ENCODE measurements at regions not wholly inside any gene's neighbourhood (a gene's known extent, or its start where the extent isn't known, plus 50 kb on each side); places are given as distances from the start of the nearest gene placed in this dataset.
"Not testable (repeated sequence)": the region's sequence is repeated elsewhere in the genome, so short reads cannot be mapped to it uniquely, and the experiment has no call there.

- TF ChIP-seq ISL1 (CRISPR knock-in tag; IDR thresholded peaks at IDR 0.05); PATZ1 (CRISPR knock-in tag; IDR thresholded peaks at IDR 0.05; ENCODE audit: borderline replicate concordance): not testable (repeated sequence)
These were observed 77.6 kb upstream of the RPRML start for GRCh38 chr17:47056687-47057086.
